Right ventricle myocardium superior (tissue), 1 donor: ENCODE measurements at regions not wholly inside any gene's neighbourhood (a gene's known extent, or its start where the extent isn't known, plus 50 kb on each side); places are given as distances from the start of the nearest gene placed in this dataset.
A peak's percentile ranks its signal among the peaks of the same experiment; 100 is the strongest.

Experiments used
- ATAC-seq: fragments of 200-7000 bp; cut with Tn5 transposase; one replicate; pipeline ENCODE4 v1.9.1; 2020; ENCODE audit warnings: mild to moderate bottlenecking; ENCODE audit not compliant: poor library complexity
- DNase-seq: peaks from one replicate; pipeline ENCODE4 v3.0.0-alpha.2; 2020
- intact Hi-C: fragments of 100-400 bp; cut with DNase I; formaldehyde crosslinking; loops from one replicate; pipeline ENCODE4 v1.11.2; 2022
- donor health status: DM: no; HTN: yes; CAD: no; lungs with severe emphysema.

DNA sequence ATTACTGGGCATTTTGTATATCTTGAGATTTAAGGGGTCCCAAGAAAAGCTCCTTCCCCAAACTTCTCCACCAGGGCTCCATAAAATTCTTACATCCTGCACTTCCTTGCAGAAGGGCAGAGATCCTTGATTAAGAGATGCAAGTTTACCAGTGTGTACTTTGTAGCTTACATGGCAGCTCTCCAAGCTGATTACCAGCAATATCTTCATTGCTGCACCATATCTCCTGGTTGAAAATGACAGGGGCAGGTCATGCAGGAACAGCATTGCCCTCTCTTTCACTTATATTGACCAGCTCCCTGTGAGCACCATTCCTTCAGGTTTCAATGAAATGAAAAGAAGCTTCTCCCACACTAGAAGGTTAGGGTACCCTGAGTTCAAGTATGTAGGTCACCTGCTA lies 184.6 kb upstream of the PHYHIPL start:
- no peak for DNase-seq
- intact Hi-C loops: no loop called here
- no peak for ATAC-seq

DNA sequence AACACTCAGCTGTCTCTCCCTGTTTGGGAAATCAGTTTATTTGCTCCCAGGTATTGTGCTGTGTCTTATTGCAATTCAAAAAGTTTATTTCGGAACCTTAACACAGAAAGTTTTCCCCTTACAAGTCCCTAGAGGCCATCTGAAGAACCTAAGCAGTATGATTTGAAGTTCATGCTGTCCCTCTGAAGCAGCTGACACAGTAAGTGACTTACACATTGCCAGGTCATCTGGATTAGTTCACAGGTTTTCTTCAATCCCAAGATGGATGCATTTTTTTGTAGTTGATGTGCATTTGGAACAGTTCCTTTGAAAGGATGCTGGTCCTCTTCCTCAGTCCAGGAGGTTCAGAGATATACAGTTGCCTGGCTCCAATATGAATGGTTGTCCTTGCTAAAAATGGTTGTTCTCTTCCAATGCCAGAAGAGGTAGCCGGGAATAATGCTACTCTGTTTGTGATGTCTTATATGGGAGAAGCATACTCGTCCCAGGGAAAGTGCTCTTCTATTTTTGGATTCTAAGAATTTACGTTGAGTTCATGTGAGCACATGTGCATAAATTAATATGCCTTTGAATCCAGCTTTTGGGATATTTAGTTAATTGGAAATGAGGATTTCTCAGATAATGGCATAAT lies 183.5 kb upstream of the PHYHIPL start:
- DNase-seq: no peak
- intact Hi-C loops: no loop called here
- ATAC-seq: no peak

DNA sequence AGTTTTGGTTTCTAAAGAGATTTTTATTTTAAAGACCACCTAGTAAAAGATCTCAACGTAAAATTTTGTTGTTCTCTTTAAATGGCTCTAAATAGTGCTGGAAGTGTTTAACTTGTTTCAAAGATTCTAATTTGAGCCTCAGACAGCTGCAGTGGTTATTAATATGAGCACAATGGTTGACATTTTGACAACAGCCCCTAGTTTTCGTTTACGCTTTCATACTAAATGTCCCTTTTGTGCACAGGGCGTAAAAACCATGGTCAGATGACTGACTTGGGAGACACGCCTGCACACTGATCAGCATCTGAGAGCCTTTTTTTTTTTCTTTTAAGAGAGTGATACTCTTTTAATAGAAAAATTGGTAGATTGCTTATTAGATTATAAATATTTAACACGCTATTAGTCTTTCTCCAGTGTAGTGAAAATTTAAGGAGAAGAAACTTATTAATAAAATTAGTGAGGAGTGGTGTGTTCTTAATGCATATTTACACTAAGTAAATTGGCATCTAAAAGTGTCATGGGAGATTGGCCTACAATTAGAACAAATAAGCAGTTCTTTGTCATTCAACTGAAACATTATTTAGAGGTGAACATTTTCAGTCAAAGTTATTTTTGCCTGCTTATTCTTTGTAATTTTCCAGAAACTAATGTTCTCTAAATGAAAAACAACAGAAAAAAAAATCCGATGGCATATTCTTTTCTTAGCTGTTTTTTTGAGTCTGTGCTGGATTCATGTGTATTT lies 182.8 kb upstream of the PHYHIPL start:
- intact Hi-C loops: no loop called here
- DNase-seq (no peak), ATAC-seq (no peak)

DNA sequence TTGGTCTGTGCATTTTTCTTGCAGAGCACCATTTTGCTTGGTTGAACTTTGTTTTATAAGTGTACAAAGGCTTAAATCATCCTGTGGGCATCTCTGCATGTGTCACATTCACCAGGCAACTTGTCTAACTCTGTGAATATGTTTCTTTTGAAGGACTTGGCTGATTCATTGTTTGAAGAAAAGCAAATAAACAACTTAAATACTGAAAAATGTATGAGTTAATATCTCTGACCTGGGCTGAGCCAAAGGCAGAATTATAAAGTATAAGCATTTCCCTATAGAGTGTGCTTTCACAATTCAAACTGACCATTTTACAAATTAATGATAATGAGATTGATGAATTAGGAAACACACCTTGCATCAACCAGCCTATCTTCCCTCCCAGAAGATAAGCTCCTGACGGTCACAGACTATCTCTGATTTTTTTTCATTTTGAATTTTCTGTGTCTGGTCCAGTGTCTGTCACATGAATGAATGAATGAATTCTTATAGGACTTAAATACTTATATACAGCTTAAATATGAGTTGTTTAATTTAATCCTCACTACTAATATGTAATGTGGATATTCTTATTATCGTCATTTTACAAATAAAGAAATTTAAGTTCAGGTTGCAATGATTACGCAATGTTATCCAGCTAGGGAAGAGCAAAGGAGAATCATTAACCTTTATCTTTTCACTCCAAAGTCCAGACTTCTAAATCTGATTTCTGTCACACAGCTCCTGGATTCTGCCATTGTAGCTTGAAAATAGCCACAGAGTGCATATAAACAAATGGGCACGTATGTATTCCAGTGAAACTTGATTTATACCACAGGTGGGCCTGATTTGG lies 182.0 kb upstream of the PHYHIPL start:
- intact Hi-C loops: no loop called here
- no peak for ATAC-seq
- no peak for DNase-seq

DNA sequence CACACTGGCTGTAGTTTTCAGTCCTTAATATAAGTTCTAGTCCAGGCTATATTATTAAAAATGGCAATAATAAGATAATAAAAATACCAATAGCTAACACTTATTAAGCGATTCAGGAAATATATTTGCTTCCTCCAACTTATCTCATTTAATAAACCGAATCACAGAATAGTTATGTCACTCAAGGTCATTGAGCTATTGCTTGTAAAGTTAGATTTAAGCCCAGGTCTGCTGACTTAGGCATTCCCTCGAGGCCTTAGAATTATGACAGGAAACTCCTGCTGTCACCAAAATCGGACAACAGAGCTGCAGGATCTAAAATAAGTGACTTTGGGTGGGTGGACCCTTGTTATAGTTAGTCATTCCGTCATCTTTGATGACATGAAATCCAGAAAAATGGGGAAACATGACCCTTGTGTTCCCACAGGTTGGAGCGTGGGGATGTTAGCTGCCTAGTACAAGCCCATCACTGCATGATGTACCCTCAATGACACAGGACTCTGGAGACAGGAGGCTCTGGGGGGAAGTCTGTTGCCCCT lies 181.3 kb upstream of the PHYHIPL start:
- intact Hi-C loops: no loop called here
- no peak for ATAC-seq
- DNase-seq: no peak

DNA sequence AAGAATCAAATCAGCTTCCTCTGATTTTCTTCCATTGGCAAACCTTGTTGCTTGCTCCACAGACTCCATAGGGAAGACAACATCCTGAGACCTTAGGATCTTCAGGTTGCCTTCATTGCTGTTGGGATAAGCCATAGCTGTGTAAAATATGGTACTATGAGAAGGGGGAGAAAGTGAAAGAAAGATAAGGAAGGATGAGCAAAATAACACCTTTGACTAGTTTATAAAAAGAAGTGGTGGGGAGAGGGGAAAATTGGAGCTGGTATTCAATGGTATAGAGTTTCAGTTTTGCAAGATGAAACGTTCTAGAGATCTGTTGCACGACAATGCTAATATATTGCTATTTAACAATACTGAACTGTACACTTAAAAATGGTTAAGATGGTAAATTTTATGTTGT lies 180.4 kb upstream of the PHYHIPL start:
- no peak for ATAC-seq
- intact Hi-C loops: no loop called here
- no peak for DNase-seq

DNA sequence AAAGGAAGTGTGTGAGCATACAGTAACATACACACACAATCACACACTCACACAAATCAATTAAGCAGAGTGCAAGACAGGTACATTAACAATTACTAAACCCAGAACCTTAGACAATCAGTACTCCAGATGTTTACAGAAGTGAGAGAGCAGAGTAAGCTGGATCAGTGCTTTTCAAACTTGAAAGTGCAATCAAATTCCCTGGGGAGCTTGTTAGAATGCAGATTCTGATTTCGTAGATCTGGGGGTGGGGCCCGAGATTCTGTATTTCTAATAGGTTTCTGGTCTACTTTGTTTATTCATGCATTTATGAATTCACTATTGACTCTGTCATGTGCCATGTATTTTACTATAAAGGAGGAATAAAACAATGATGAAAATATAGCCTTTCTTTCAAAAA lies 179.6 kb upstream of the PHYHIPL start:
- intact Hi-C loops: no loop called here
- ATAC-seq (no peak), DNase-seq (no peak)

DNA sequence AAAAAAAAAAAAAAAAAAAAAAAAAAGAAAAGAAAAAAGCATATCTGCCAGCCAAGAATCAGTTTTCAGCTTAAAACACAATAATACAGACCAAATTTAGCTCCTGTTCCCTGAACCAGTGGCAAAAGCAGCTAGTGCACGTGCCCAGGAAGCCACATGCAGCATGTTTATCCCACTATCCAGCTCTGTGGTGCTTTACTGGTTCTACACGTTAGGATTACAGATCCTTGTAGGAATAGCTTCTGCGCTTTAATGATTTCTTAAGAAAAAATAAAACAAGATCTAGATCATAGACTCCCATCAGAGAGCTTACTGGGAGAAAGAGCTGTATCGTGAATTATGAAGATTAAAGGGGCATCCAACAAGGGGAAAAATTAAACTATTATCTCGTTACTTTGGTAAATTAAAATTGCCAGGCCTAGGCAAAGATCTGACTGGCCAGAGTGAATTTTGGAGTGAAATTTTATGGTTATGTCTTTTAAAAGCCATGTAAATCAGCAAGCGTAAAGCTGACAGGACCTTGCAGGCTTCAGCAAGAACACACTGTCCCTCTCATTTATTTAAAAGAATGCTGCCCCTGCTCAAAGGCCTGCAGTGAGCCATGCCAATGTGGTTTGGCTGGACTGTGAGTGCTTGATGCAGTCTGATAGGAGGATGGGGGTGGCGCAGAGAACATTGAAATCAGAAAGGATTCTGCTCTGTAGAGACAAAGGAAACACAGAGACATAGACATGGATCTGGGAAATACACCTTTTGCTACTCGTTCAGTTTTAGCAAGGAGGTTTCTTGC lies 177.3 kb upstream of the PHYHIPL start:
- ATAC-seq (peak; percentile 96), DNase-seq (peak; percentile 74)
- intact Hi-C loops: no loop called here

DNA sequence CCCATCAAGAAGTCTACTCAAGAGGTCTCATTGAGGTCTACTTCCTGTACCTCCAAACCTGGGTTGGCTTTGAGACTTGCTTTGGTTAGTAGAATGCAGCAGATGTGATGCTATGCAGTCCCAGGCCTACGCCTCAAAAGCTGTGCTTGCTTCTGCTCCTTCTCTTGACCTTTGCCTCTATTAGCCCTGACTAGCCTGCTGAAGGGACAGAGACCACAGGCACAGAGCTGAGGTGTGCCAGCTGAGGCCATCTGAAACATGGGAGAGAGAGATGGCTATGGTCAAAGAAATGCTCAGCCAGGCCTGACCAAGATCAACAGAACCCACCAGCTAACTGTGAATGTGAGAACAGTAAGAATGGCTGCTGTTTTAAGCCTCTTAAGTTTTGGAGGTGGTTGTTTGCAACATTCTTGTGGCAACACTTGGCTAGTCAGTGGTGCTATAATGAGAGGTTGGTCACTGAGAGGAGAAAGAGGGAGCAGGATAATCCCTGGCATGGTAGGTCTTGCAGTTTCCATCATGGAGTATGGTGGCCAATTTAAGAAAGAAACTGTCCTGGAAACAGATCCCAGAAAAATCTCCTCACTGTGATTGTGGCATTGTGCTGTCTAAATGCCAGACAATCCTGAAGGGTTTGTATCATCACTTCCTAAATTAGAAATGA lies 176.1 kb upstream of the PHYHIPL start:
- DNase-seq (no peak), ATAC-seq (peak; percentile 58)
- intact Hi-C loops: no loop called here

DNA sequence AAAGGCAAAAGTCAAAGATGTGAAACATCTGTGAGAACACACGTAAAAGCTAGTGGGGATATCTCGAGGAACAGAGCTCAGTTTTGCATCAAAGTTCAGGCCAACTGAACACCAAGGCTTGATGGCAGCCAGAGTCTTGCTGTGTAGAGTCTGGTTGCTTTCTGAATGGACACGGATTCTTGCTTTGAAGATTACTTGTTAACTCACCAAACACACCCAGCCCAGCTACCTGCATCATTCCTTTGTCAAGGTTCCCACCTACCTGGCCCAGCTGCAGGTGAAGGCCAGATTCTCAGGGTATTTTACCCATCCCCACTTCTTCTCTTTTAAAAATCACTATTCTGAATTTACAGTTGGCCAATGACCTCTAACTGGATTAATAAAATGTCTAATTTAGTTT lies 174.4 kb upstream of the PHYHIPL start:
- intact Hi-C loops: no loop called here
- no peak for DNase-seq
- ATAC-seq: no peak

DNA sequence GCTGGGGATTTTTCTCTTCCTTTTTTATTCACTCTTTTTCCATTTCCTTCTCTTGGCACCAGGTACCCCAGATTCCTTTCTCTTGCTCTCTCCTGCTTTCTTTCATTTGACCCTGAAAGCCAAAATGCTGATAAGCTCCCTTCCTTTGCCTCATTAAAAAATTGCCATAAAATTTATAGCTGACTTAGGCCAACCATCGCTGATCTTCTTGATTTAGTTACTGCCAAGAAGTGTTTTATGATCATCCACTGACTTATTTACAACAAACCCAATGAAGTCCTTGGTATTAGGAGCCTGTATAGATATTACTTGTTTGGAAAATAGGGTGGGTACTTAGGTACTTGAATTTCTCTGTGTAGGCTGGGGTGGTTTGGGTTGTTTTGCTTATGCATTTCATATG lies 173.2 kb upstream of the PHYHIPL start:
- no peak for DNase-seq
- ATAC-seq: no peak
- intact Hi-C loops: no loop called here

DNA sequence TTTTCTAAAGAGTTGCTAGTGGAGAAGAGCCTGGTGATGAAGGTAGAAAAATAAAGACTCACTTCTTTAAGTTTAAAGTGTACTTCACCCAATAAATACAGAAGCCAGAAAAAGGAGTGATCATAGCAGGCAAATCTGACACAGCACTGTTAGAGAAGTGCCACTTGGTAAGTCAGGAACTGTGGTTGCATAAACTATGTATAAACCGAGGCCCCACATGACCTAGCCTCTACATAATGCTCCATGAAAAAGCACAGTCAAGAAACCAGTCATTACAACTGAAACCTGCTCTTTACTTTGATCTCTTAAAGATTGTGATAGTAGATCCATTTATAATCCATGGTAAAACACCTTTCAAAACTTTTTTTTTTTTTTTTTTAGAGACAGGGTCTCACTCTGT lies 172.1 kb upstream of the PHYHIPL start:
- DNase-seq (no peak), ATAC-seq (no peak)
- intact Hi-C loops: no loop called here

DNA sequence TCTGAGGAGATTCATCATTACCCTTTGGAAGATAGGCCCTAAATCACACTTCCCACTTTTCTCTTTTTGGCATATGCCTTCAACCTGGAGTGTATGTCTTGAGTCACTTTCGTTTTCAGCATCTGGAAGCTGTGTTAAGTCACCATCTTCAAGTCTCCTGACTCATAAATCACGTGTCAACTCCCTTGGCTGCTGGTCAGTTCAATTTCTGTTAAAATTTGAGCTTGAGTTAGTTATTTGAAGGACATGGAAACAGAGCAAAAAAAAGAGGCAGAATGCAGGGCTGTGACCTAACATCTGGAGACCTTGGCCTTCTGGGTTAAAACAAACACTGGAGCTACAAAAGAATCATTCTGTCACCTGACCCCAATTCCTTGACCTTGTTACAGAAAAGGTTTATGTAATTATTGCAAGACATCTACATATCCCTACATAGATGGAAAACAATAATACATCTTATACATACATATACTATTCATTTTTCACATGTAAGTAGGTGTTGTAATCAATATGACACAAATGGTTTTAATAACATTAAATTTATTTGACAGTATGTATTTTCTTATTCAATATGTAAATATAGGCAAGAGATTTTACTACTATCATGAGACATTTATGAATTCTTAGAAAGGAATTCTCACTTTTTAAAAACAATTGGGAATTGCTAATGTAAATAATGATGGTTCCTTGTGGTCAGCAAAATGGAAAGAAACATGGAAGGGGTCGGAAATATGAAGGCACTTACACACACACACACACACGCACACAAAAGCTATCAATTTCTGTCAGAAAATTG lies 169.7 kb upstream of the PHYHIPL start:
- intact Hi-C loops: no loop called here
- DNase-seq (no peak), ATAC-seq (peak; percentile 81)

DNA sequence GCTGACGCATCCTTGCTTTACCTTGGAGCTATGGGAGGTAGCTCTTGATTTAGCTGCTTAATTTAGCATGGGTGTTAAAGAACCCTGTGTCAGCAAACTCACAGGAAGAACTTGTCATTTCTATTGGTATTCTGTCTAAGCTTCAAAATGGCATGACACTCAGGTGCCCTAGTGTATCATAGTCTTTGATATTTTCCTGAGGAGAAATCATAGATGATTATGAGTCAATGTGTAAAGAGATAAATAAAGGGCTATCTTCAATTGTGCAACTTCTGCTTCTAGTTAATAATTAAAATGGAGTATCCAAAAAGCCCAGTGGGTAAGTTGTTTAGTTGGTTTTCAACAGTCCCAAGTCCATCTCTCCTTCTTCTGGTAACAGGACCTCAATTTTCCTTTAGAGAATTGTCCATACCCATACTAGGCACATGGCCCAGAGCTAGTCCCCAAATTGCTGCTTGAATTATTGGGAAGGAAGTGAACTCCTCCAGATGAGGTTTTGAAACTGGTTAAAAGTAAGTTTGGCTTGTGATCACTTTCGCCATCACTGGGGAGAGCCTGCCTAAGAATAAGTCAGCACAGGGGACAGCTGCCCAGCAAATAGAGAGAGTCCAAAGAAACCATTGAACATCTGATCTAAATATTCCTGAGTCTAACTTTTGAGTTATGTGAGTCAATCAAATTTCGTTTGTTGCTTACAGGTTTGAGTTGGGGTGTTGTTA lies 169.0 kb upstream of the PHYHIPL start:
- intact Hi-C loops: no loop called here
- ATAC-seq (no peak), DNase-seq (no peak)

DNA sequence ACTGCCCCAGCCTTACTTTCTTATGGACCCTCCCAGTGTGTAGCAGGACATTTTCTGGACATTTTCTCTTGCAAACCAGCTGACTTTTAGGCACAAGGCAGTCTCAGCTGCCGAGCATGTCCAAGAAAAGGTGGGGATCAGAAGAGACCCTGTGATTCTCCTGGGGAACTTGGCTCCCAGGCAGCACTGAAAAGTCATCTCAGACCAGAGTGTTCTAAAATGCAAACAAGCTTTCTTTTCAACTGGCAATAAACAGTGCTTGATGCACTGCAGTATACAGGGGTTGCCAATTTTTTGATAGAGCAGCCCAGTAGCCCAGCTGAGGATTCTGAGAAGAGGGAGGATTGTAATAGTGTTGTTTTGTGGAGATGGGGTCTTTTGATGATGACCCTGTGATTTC lies 168.0 kb upstream of the PHYHIPL start:
- no peak for ATAC-seq
- intact Hi-C loops: no loop called here

DNA sequence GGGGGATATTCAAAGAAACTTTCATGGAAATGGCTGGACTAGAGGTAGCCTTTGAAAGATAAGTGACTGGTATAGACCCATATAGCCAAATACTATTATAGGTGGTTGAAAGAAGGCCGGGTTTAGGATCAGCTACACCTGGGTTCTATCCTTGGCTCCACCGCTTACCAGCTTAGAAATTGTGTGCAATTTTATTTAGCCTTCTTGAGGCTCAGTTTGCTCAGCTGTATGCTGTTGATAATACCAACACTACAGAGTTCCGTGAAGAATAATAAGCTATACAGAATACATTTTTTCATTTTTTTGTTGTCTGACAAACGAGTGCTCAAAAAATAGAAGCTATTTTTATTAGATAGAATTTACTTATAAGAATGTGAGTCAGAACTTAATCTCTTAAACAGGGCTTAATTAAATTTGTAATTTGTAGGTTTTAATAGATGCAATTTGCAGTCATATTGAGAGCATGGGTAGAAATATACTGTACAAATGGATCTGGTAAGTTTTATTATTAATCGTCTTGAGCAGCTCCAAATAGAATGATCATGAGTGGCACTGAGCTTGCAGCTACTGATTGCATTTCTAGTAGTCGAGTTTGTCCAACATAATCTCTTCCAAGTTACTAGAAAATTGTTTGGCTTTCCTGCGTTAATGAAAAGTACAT lies 164.3 kb upstream of the PHYHIPL start:
- DNase-seq (no peak), ATAC-seq (no peak)
- intact Hi-C loops: no loop called here

More for the DNA sequence above, 168.0 kb upstream of the PHYHIPL start:
- no peak for DNase-seq

DNA sequence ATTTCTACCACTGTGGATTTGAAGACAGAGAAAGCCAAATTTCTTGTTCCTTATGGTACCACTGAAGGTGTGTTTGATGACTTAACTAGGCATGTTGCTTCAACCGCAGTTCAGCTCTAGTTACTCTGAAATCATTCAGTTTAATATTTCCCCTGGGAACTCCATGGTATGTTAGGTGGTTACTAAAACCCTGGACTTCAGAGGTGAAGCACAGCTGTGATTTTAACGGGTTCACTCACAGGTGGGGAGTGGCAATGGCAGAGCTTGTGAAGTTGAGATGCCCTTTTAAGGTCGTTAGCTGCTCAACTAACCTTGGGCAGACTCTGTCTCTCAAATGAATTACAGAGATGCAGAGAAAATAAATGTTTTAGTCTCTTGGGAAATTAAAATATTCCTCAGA lies 163.6 kb upstream of the PHYHIPL start:
- intact Hi-C loops: no loop called here
- ATAC-seq (no peak), DNase-seq (no peak)
